GM23338 (cell line): ENCODE measurements at regions not wholly inside any gene's neighbourhood (a gene's known extent, or its start where the extent isn't known, plus 50 kb on each side); places are given as distances from the start of the nearest gene placed in this dataset.

Experiments
- CREB1 ChIP-seq: fragments of 250-450 bp; sonication (Bioruptor Pico); IDR thresholded peaks from 2 replicates; pipeline ENCODE4 v1.5.0; 2020; ENCODE audit warnings: low read depth, mild to moderate bottlenecking, moderate library complexity
- CTCF ChIP-seq, 2 experiments: fragments of 200-600 bp in 1 of 2; sonication (generic) in 1 of 2; conservative IDR thresholded peaks; 2 replicates each; pipeline versions ENCODE4 v1.5.1 to v1.6.1; 2016 to 2017; ENCODE audit warnings: antibody characterized with exemption in 2 of 2, low read depth in 2 of 2, mild to moderate bottlenecking in 2 of 2, moderate library complexity in 1 of 2
- EZH2 ChIP-seq: fragments of 200-600 bp; sonication (generic); IDR thresholded peaks from one replicate; pipeline ENCODE4 v1.8.0; 2017; ENCODE audit warnings: antibody characterized with exemption, mild to moderate bottlenecking, low read depth; ENCODE audit not compliant: unreplicated experiment
- EZH2phosphoT487 ChIP-seq: fragments of 200-600 bp; sonication (generic); IDR thresholded peaks from one replicate; pipeline ENCODE4 v1.8.1; 2018; ENCODE audit warnings: antibody characterized with exemption; ENCODE audit not compliant: unreplicated experiment
- JUNB ChIP-seq: IDR thresholded peaks from one replicate; pipeline ENCODE4 v1.6.1; 2016; ENCODE audit warnings: antibody characterized with exemption; ENCODE audit not compliant: unreplicated experiment
- POLR2AphosphoS5 ChIP-seq: IDR thresholded peaks from 2 replicates; pipeline ENCODE4 v1.6.1; 2016; ENCODE audit warnings: antibody characterized with exemption, low read depth
- REST ChIP-seq: IDR thresholded peaks from one replicate; pipeline ENCODE4 v1.6.1; 2018; ENCODE audit warnings: antibody characterized with exemption; ENCODE audit not compliant: unreplicated experiment
- STAT1 ChIP-seq: IDR thresholded peaks from one replicate; pipeline ENCODE4 v1.6.1; 2016; ENCODE audit warnings: antibody characterized with exemption; ENCODE audit not compliant: unreplicated experiment

GRCh38 chr6:87837444-87837843, 135.4 kb upstream of the AKIRIN2 start:
- TF ChIP-seq CTCF (conservative IDR thresholded peaks at IDR 0.05; ENCODE audit: low read depth in 2 of 2): no peak
- no peak for TF ChIP-seq REST
- TF ChIP-seq POLR2AphosphoS5: no peak
- no peak for TF ChIP-seq EZH2
- TF ChIP-seq EZH2phosphoT487: no peak
- no peak for TF ChIP-seq CREB1 (CRISPR knock-in tag)
- no peak for TF ChIP-seq STAT1
- no peak for TF ChIP-seq JUNB
